Smooth muscle cell (in vitro differentiated cells): ENCODE measurements at regions not wholly inside any gene's neighbourhood (a gene's known extent, or its start where the extent isn't known, plus 50 kb on each side); places are given as distances from the start of the nearest gene placed in this dataset.
A peak's percentile ranks its signal among the peaks of the same experiment; 100 is the strongest.

ENCODE experiments used
- DNase-seq: peaks from one replicate; lab custom pipeline; 2025; ENCODE audit not compliant: unreplicated experiment; lab: John Stamatoyannopoulos, UW
- H2AFZ ChIP-seq: fragments of 200-600 bp; sonication (generic); 2 replicates; pipeline ENCODE4 v1.6.0; 2016; ENCODE audit warnings: antibody characterized with exemption, low read depth, mild to moderate bottlenecking
- H3F3A ChIP-seq: fragments of 200-600 bp; sonication (generic); 2 replicates; pipeline ENCODE4 v1.6.0; 2017; ENCODE audit warnings: antibody characterized with exemption, low read depth
- H3K27ac ChIP-seq: fragments of 200-600 bp; sonication (generic); 2 replicates; pipeline ENCODE4 v1.5.1; 2016; ENCODE audit warnings: low read depth, mild to moderate bottlenecking
- H3K27me3 ChIP-seq: fragments of 200-600 bp; sonication (generic); 2 replicates; pipeline ENCODE4 v1.6.1; 2016; ENCODE audit warnings: low read depth, mild to moderate bottlenecking
- H3K36me3 ChIP-seq: fragments of 200-600 bp; sonication (generic); 2 replicates; pipeline ENCODE4 v1.5.1; 2016; ENCODE audit warnings: low read depth
- H3K4me1 ChIP-seq: fragments of 200-600 bp; sonication (generic); 2 replicates; pipeline ENCODE4 v1.5.1; 2016; ENCODE audit warnings: low read depth
- H3K4me2 ChIP-seq: fragments of 200-600 bp; sonication (generic); 2 replicates; pipeline ENCODE4 v1.6.0; 2016; ENCODE audit warnings: mild to moderate bottlenecking
- H3K4me3 ChIP-seq: fragments of 200-600 bp; sonication (generic); 2 replicates; pipeline ENCODE4 v1.5.1; 2016; ENCODE audit warnings: mild to moderate bottlenecking
- H3K79me2 ChIP-seq: fragments of 200-600 bp; sonication (generic); 2 replicates; pipeline ENCODE4 v1.6.0; 2016; ENCODE audit warnings: low read depth, mild to moderate bottlenecking
- H3K9ac ChIP-seq: fragments of 200-600 bp; sonication (generic); 2 replicates; pipeline ENCODE4 v1.6.0; 2016; ENCODE audit warnings: low read depth
- H3K9me3 ChIP-seq: fragments of 200-600 bp; sonication (generic); replicated peaks from 2 replicates; pipeline ENCODE4 v1.5.1; 2016; ENCODE audit warnings: low read depth
- H4K20me1 ChIP-seq: fragments of 200-600 bp; sonication (generic); 2 replicates; pipeline ENCODE4 v1.6.0; 2016; ENCODE audit warnings: low read depth
- whole genome bisulfite sequencing: methylation state at CpG from one replicate; pipeline ENCODE4 v1.1.7; 2016; ENCODE audit warnings: low lambda C conversion rate; 5-methylcytosine and 5-hydroxymethylcytosine counted together
- TF ChIP-seq, protein P1 (sequence below): fragments of 200-600 bp; sonication (generic); IDR thresholded peaks from 2 replicates; pipeline ENCODE4 v1.5.1; 2017; ENCODE audit warnings: borderline replicate concordance, mild to moderate bottlenecking, antibody characterized with exemption; ENCODE audit not compliant: insufficient read depth, poor library complexity, severe bottlenecking

- no peak overlapping the region for H3K9ac ChIP-seq
- no peak overlapping the region for H2AFZ ChIP-seq
- no peaks in the 10 kb centered on the region for H3K27me3 ChIP-seq
- H3K79me2 ChIP-seq = no peaks in the 10 kb centered on the region
- TF ChIP-seq, protein P1, sequence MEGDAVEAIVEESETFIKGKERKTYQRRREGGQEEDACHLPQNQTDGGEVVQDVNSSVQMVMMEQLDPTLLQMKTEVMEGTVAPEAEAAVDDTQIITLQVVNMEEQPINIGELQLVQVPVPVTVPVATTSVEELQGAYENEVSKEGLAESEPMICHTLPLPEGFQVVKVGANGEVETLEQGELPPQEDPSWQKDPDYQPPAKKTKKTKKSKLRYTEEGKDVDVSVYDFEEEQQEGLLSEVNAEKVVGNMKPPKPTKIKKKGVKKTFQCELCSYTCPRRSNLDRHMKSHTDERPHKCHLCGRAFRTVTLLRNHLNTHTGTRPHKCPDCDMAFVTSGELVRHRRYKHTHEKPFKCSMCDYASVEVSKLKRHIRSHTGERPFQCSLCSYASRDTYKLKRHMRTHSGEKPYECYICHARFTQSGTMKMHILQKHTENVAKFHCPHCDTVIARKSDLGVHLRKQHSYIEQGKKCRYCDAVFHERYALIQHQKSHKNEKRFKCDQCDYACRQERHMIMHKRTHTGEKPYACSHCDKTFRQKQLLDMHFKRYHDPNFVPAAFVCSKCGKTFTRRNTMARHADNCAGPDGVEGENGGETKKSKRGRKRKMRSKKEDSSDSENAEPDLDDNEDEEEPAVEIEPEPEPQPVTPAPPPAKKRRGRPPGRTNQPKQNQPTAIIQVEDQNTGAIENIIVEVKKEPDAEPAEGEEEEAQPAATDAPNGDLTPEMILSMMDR = no peak
- H3K36me3 ChIP-seq = no peaks in the 10 kb centered on the region
- H3K27ac ChIP-seq = no peak overlapping the region
- no peaks in the 10 kb centered on the region for H3F3A ChIP-seq
- no peak overlapping the region for H3K4me3 ChIP-seq
- no peak for DNase-seq
- no peaks in the 10 kb centered on the region for H4K20me1 ChIP-seq
- no peaks in the 10 kb centered on the region for H3K9me3 ChIP-seq
- WGBS = 65% methylated on average over 5 of the region's 5 CpGs
- peak overlapping the region; percentile 0 for H3K4me2 ChIP-seq
- H3K4me1 ChIP-seq = no peaks in the 10 kb centered on the region
Observed at GRCh38 chrX:4925911-4926310, 1212.5 kb upstream of the PRKX start.

DNA sequence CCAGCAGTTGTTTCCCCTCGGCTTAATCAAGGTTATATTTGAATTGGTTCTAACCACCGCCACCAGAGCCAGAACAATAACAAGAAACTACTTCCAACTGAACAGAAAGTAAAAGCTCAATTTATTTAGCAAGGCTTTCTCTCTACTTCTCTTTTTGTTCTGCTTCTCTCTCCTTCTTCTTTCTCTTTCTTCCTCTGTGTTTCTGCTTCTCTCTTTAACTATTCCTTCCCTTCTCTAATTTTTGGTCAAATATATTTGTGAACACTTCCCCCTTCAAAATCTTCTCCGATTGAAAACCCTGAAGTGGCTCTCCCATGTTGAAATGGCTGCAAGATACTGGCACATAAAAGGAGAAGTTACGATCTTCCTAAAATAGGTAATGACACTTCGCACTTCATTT, 1195.9 kb upstream of the PRKX start:
- DNase-seq = no peak
- H2AFZ ChIP-seq = no peak overlapping the region
- TF ChIP-seq, protein P1 = no peak
- H3K4me2 ChIP-seq = no peak overlapping the region
- H3K27me3 ChIP-seq = no peaks in the 10 kb centered on the region
- H3K36me3 ChIP-seq = no peaks in the 10 kb centered on the region
- H3F3A ChIP-seq = no peaks in the 10 kb centered on the region
- no peak overlapping the region for H3K27ac ChIP-seq
- no peaks in the 10 kb centered on the region for H4K20me1 ChIP-seq
- H3K9ac ChIP-seq = no peak overlapping the region
- no peaks in the 10 kb centered on the region for H3K79me2 ChIP-seq
- no peaks in the 10 kb centered on the region for H3K4me1 ChIP-seq
- no peak overlapping the region for H3K4me3 ChIP-seq
- no peaks in the 10 kb centered on the region for H3K9me3 ChIP-seq
- 90% methylated on average over 5 of the region's 5 CpGs for WGBS

- Histone ChIP-seq H3K4me2 (no peak overlapping the region), H3K36me3 (no peaks in the 10 kb centered on the region), H3F3A (no peaks in the 10 kb centered on the region), H3K4me3 (no peak overlapping the region), H3K4me1 (no peaks in the 10 kb centered on the region), H4K20me1 (no peaks in the 10 kb centered on the region), H3K27ac (no peak overlapping the region), H2AFZ (no peak overlapping the region), H3K9ac (no peak overlapping the region), H3K9me3 (no peaks in the 10 kb centered on the region), H3K27me3 (no peaks in the 10 kb centered on the region), H3K79me2 (no peaks in the 10 kb centered on the region)
- no peak for DNase-seq
- TF ChIP-seq, protein P1 = no peak
- 94% methylated on average over 6 of the region's 6 CpGs for WGBS
Observed at GRCh38 chrX:4905576-4905975, 1192.1 kb upstream of the PRKX start.

- 93% methylated on average over 2 of the region's 2 CpGs for WGBS
- H4K20me1 ChIP-seq = no peaks in the 10 kb centered on the region
- no peak for DNase-seq
- H3K27ac ChIP-seq = no peak overlapping the region
- H2AFZ ChIP-seq = no peak overlapping the region
- no peak overlapping the region for H3K9ac ChIP-seq
- no peaks in the 10 kb centered on the region for H3K79me2 ChIP-seq
- no peak overlapping the region for H3K4me2 ChIP-seq
- no peaks in the 10 kb centered on the region for H3K9me3 ChIP-seq
- H3F3A ChIP-seq = no peaks in the 10 kb centered on the region
- H3K4me3 ChIP-seq = no peak overlapping the region
- no peaks in the 10 kb centered on the region for H3K27me3 ChIP-seq
- no peaks in the 10 kb centered on the region for H3K4me1 ChIP-seq
- H3K36me3 ChIP-seq = no peaks in the 10 kb centered on the region
- TF ChIP-seq, protein P1 = no peak
Observed at GRCh38 chrX:4881277-4881676, 1167.8 kb upstream of the PRKX start.
